Mesendoderm (in vitro differentiated cells): ENCODE measurements at regions not wholly inside any gene's neighbourhood (a gene's known extent, or its start where the extent isn't known, plus 50 kb on each side); places are given as distances from the start of the nearest gene placed in this dataset.
"Not testable (repeated sequence)": the region's sequence is repeated elsewhere in the genome, so short reads cannot be mapped to it uniquely, and the experiment has no call there.

ENCODE experiments used
- DNase-seq: peaks from one replicate; pipeline ENCODE4 v3.0.0; 2013
- H2AK5ac ChIP-seq: 2 replicates; pipeline ENCODE4 v1.6.1; 2013; ENCODE audit warnings: low read length, inconsistent platforms
- H2BK120ac ChIP-seq: 2 replicates; pipeline ENCODE4 v1.6.1; 2013; ENCODE audit warnings: low read depth, mild to moderate bottlenecking, low read length, moderate library complexity, mixed read lengths
- H2BK15ac ChIP-seq: replicated peaks from 2 replicates; pipeline ENCODE4 v1.6.1; 2013; ENCODE audit warnings: low read depth, mild to moderate bottlenecking, moderate library complexity
- H2BK5ac ChIP-seq: 2 replicates; pipeline ENCODE4 v1.6.1; 2013; ENCODE audit warnings: low read length, inconsistent platforms
- H3K18ac ChIP-seq: 2 replicates; pipeline ENCODE4 v1.6.1; 2013; ENCODE audit warnings: mild to moderate bottlenecking, low read length, mixed read lengths
- H3K23ac ChIP-seq: one replicate; pipeline ENCODE4 v1.6.1; 2013; ENCODE audit warnings: low read length
- H3K27ac ChIP-seq: 2 replicates; pipeline ENCODE4 v1.5.1; 2013; ENCODE audit warnings: low read depth, mild to moderate bottlenecking, inconsistent platforms, low read length, moderate library complexity
- H3K27me3 ChIP-seq: 2 replicates; pipeline ENCODE4 v1.6.1; 2013; ENCODE audit warnings: low read length, control low read depth, mild to moderate bottlenecking, inconsistent platforms; ENCODE audit not compliant: insufficient read depth, poor library complexity
- H3K36me3 ChIP-seq: 2 replicates; pipeline ENCODE4 v1.6.1; 2013; ENCODE audit warnings: low read length, inconsistent platforms; ENCODE audit not compliant: control insufficient read depth, insufficient read depth
- H3K4ac ChIP-seq: one replicate; pipeline ENCODE4 v1.6.1; 2013; ENCODE audit warnings: low read depth, mild to moderate bottlenecking, low read length, moderate library complexity
- H3K4me1 ChIP-seq: 2 replicates; pipeline ENCODE4 v1.6.1; 2013; ENCODE audit warnings: low read depth, low read length, inconsistent platforms; ENCODE audit not compliant: control insufficient read depth
- H3K4me2 ChIP-seq: 2 replicates; pipeline ENCODE4 v1.6.1; 2013; ENCODE audit warnings: low read length
- H3K4me3 ChIP-seq: 2 replicates; pipeline ENCODE4 v1.5.1; 2013; ENCODE audit warnings: mild to moderate bottlenecking, low read length
- H3K56ac ChIP-seq: one replicate; pipeline ENCODE4 v1.6.1; 2013; ENCODE audit warnings: low read length
- H3K79me1 ChIP-seq: 2 replicates; pipeline ENCODE4 v1.6.1; 2013; ENCODE audit warnings: low read length, inconsistent platforms
- H3K79me2 ChIP-seq: 2 replicates; pipeline ENCODE4 v1.6.1; 2013; ENCODE audit warnings: mild to moderate bottlenecking, low read length; ENCODE audit not compliant: control insufficient read depth, insufficient read depth
- H3K9ac ChIP-seq: 2 replicates; pipeline ENCODE4 v1.6.1; 2013; ENCODE audit warnings: low read length, inconsistent platforms
- H4K5ac ChIP-seq: one replicate; pipeline ENCODE4 v1.6.1; 2013; ENCODE audit warnings: low read length
- H4K8ac ChIP-seq: one replicate; pipeline ENCODE4 v1.6.1; 2013; ENCODE audit warnings: low read depth, mild to moderate bottlenecking, control low read depth, low read length, moderate library complexity
- WGBS: extraction: QIAGEN DNeasy Blood & Tissue Kit; methylation state at CpG from one replicate; pipeline ENCODE4 v1.1.7; 2013; ENCODE audit warnings: low lambda C conversion rate, missing lambda C conversion rate; ENCODE audit not compliant: insufficient coverage; ENCODE audit errors: extremely low coverage; 5-methylcytosine and 5-hydroxymethylcytosine counted together

DNA sequence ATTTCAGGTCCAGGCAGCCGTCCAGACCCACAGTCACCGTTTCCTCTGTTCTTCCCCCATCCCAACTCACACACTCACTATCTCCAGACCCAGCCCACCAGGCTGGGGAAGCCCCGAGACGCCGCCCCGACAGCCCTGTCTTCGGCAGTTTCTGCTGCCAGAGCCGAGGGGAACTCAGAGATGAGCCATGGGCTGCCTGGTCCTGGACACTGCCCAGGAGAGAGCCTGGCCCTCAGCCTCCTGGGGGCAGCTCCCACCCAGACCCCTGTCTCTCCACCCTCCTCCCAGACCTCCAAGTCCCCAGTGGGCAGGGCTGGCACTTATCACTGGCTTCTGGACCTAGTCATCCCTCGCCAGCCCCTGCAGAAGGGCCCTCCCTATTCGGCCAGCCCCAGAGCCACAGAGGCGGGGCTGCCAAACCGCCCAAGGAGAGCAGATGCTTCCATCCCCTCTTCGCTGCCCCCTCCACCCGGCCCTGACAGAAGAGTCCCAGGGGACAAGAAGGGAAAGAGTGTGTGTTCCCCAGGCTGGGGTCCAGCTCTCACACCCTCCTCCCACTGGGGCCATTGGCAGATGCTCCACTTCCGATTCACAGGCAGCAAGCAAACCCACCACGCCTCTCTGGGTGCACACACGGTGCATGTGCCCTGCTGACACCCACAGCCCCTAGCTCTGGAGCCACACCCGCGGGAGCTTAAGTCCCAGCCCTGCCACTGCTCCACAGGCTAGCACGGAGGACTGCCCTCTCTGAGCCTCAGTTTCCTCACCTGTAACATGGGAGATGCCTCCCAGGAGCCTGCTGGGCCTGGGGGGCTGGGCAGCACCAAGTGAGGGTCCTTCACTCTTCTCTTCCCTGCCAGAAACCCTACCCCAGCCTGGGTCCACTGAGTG, 186.4 kb downstream of the TBC1D2B start:
- not testable (repeated sequence) for H4K8ac ChIP-seq, H3K18ac ChIP-seq, H3K9ac ChIP-seq, H3K4me2 ChIP-seq, H2BK5ac ChIP-seq, H2AK5ac ChIP-seq, H3K4me1 ChIP-seq, H2BK15ac ChIP-seq, H3K36me3 ChIP-seq, H3K79me2 ChIP-seq, H3K56ac ChIP-seq, H3K23ac ChIP-seq, H2BK120ac ChIP-seq, H3K79me1 ChIP-seq, H3K27me3 ChIP-seq, H3K4ac ChIP-seq, H3K27ac ChIP-seq, H4K5ac ChIP-seq, H3K4me3 ChIP-seq
- peak; percentile 21 for DNase-seq
- WGBS = no CpG with 5 or more reads among the region's 20 CpGs

DNA sequence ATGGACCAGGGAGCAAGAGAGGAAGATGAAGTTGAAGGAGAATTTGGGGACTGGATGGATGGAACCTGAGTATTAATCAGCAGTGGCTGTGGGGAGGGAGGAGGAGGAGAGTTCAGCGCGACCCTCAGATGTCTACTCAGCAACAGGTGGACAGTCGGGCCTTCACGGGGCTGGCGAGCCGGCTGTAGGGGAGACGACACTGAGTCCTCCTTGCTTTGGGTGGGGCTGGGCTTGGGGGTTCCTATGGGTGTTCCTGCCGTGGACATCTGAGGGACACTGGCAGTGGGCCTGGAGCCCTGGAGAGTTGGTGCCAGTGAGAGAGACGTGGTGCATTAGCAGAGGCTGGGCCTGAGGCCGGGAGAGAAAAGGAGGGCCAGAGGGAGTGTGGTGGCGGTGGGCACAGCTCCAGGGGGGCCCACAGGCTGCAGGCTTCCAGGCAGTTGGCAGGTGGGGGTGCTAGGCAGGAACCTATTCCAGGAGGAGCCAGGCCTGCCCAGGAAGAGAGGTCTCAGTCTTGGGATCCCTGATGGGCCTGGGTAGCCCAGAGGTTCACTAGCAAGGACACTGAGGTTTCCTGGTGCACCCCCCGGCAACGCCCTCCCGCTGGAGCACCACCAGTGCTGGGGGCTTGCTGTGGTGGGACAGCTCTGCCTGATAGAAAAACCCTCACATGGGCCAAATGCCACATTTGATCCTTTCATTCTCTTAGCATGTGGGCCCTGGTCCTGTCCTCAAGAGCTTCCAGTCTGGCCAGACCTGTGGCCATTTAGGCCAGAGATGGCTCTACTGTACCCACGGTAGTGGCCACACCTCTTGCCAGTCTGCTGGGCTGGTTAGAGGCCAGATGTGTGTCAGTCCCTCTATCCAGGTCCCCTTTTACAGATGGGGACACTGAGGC, 187.4 kb downstream of the TBC1D2B start:
- not testable (repeated sequence) for H3K4me2 ChIP-seq, H3K4me3 ChIP-seq, H3K27me3 ChIP-seq, H3K79me1 ChIP-seq, H3K56ac ChIP-seq, H3K4ac ChIP-seq, H2AK5ac ChIP-seq, H3K9ac ChIP-seq, H3K27ac ChIP-seq, H3K79me2 ChIP-seq, H3K18ac ChIP-seq, H4K5ac ChIP-seq, DNase-seq, H2BK15ac ChIP-seq, H3K36me3 ChIP-seq, H4K8ac ChIP-seq, H3K4me1 ChIP-seq, H3K23ac ChIP-seq, H2BK5ac ChIP-seq, H2BK120ac ChIP-seq
- WGBS = no CpG with 5 or more reads among the region's 15 CpGs

DNA sequence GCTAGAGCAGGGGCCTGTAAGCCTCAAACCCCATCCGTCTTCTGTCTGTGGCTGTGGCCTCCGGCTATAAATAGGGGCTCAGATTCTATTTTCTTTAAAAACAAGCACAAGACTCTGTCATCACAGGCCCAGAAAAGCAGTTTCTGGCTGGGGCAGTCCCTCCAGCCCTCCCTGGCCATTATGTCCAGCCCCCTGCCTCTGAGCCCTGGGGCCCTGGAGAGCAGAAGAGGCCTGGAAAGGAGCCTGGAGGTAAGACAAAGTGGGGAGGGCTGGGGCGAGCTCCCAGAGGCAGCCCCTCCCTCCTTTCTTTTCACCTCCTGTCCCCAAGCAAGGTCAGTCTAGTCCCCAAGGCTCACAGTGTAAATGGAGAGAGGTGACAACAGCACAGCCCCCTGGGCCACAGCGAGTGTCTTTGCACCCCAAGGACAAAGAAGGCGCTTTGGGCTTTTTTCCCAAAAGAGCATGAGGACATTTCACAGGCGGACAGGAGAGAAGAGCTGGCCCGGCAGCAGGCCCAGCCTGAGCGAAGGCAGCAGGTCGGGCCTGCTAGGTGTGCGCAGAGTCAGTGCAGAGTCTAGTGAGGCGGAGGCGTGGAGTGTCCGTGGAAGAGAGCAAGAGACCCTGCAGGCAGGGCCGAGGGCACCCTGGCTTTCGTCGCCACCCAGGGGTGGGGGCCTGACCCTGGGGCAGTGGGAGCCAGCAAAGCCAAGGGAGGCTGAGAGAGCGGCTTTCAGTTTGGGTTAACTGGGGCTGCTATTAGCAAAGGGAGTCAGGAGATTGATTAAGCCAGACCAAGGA, 188.3 kb downstream of the TBC1D2B start:
- Histone ChIP-seq H3K56ac (no peak overlapping the region), H3K36me3 (no peaks in the 10 kb centered on the region), H3K4me1 (no peaks in the 10 kb centered on the region), H3K23ac (no peak overlapping the region), H2AK5ac (no peak overlapping the region), H3K79me2 (no peaks in the 10 kb centered on the region), H3K79me1 (no peaks in the 10 kb centered on the region), H3K9ac (no peak overlapping the region), H3K4me2 (no peak overlapping the region), H2BK120ac (no peak overlapping the region), H3K27ac (no peak overlapping the region), H4K8ac (no peak overlapping the region), H3K4me3 (no peak overlapping the region), H3K4ac (no peak overlapping the region), H2BK15ac (no peak overlapping the region), H2BK5ac (no peak overlapping the region), H4K5ac (no peak overlapping the region), H3K27me3 (no peaks in the 10 kb centered on the region), H3K18ac (no peak overlapping the region)
- no CpG with 5 or more reads among the region's 17 CpGs for WGBS
- DNase-seq = no peak

DNA sequence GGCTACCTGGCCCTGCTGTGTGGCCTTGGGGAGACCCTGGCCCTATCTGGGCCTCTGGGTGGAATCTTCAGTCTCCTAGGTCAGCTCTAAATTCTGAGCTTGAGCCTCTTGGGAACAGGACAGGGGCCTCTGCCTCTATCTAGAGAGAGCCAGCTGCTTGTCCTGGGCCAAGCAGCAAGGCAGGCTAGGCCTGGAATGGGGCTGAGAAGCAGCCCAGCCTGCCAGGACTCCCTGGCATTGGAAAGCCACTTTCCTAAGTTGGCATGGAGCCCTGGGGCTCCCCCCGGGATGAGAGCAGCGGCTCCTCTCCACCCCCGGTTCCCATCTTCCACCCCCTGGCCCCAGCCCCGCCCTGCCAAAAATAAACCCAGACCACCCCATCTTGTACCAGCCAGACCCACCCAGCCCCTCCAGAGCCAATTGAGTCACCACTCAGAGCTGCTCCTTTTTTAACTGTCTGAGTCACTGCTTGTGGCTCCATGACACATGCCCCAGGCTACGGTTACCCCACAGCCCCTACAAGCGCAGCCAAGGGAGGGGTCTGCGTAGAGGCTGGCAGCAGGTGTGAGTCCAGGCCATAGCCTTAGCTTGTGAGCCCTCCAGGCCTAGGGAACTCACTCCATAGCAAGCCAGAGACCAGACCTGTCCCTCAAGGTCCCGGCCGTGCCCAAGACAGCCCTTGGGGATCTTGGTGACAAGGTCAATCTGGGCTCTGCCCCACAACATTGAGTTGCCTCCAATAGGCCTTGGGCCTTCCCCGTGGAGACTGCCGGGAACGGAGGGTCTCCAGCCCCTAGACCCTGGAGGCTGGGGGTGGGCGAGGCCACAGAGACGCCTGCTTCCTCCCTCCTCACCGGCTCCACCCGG, 189.7 kb downstream of the TBC1D2B start:
- not testable (repeated sequence) for H2BK15ac ChIP-seq, H2BK120ac ChIP-seq, H3K4me2 ChIP-seq, DNase-seq, H3K79me1 ChIP-seq, H3K4me3 ChIP-seq, H3K18ac ChIP-seq, H3K27me3 ChIP-seq, H4K8ac ChIP-seq, H3K9ac ChIP-seq, H3K36me3 ChIP-seq, H3K56ac ChIP-seq, H2BK5ac ChIP-seq, H3K4me1 ChIP-seq, H3K4ac ChIP-seq, H4K5ac ChIP-seq, H2AK5ac ChIP-seq, H3K27ac ChIP-seq, H3K23ac ChIP-seq, H3K79me2 ChIP-seq
- WGBS = no CpG with 5 or more reads among the region's 16 CpGs

DNA sequence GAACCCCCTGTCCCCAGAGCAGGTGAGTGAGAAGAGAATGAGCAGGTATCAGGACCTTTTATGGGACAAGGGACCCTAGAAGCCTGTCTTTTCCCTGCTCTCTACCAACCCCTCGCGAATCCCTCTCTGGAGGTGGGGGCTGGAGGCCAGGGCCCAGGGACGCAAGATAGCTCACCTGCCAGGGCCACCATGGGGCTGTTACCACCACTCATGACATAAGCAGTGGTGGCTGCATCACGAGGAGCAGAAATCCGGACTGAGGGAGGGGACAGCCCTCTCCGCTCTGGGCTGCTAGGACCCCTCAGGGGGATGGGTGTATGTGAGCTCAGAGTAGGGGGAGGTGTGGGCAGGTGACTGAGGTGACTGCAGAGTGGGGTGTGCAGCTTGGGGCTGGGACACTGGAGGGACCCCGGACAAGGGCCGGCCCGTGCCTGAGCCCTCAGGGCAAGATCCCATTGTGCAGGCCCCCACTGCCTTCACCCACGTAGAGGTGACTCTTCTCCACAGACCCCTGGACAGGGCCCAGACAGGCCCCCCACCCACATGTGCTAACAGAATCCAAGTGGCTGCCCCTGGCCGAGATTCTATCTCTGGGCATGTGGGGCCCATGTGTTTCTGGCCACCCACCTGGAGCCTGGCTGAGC, 190.6 kb downstream of the TBC1D2B start:
- WGBS = no CpG with 5 or more reads among the region's 11 CpGs
- Histone ChIP-seq H3K27me3 (no peaks in the 10 kb centered on the region), H2AK5ac (no peak overlapping the region)

More for the DNA sequence above, 190.6 kb downstream of the TBC1D2B start:
- no peak for DNase-seq
- Histone ChIP-seq H3K4me3 (no peak overlapping the region), H3K27ac (no peak overlapping the region), H3K4ac (no peak overlapping the region), H2BK120ac (no peak overlapping the region), H3K9ac (no peak overlapping the region), H3K36me3 (no peaks in the 10 kb centered on the region), H3K23ac (no peak overlapping the region), H4K5ac (no peak overlapping the region), H3K56ac (no peak overlapping the region), H3K4me1 (no peaks in the 10 kb centered on the region), H3K18ac (no peak overlapping the region), H4K8ac (no peak overlapping the region), H3K79me2 (no peaks in the 10 kb centered on the region), H3K79me1 (no peaks in the 10 kb centered on the region), H2BK5ac (no peak overlapping the region), H3K4me2 (no peak overlapping the region), H2BK15ac (no peak overlapping the region)
